ENCODE measurements at regions not wholly inside any gene's neighbourhood (a gene's known extent, or its start where the extent isn't known, plus 50 kb on each side); places are given as distances from the start of the nearest gene placed in this dataset.

DNA sequence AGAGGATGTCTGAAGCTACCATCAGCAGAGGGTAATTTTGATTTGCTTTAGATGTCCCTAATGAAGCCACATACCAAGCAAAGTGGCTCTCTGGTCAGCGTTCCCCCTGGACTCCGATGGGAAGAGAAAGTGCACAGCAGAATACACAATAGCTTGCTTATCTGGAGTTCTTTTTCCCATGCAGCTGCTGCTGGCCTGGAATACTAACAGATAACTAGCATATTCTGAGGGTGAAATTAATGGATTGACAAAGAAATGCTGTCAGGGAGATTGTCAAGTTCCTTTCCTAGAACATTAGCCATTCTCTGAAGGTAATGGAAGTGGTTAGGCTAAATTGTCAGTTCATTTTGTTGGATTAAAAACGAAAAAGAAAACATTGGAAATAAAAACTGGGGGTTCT is 391.3 kb downstream of the FLRT2 start:
- no TSS peak for BruUV-seq (replicated peaks)
- Histone ChIP-seq H3K4me1 (ENCODE audit: control insufficient read depth, insufficient read depth, low read length) (no peaks in the 10 kb centered on the region), H3K9me3 (ENCODE audit: control insufficient read depth, insufficient read depth, low read depth, low read length) (no peaks in the 10 kb centered on the region), H3K27me3 (ENCODE audit: control insufficient read depth, insufficient read depth, low read length) (no peaks in the 10 kb centered on the region), H3K27ac (ENCODE audit: low read length) (no peak overlapping the region), H3K36me3 (ENCODE audit: control insufficient read depth, insufficient read depth, low read length) (no peaks in the 10 kb centered on the region), H3K4me3 (ENCODE audit: low read depth in 2 of 2, low read length in 2 of 2) (no peak overlapping the region)
- TF ChIP-seq TCF7L2 (IDR thresholded peaks at IDR 0.05; ENCODE audit: low read depth, low read length) (no peak), REST (IDR thresholded peaks at IDR 0.05; ENCODE audit: insufficient read depth in 1 of 2, low read depth in 2 of 2, low read length in 1 of 2) (no peak), POLR2AphosphoS5 (IDR thresholded peaks at IDR 0.05; ENCODE audit: low read depth, low read length) (no peak), CTCF (IDR thresholded peaks at IDR 0.05) (no peak), SIN3A (IDR thresholded peaks at IDR 0.05; ENCODE audit: borderline replicate concordance, insufficient read depth, low read depth, low read length) (no peak)
- intact Hi-C loops (cut with micrococcal nuclease; ENCODE audit: unreplicated experiment), result no loop called here
- ChIA-PET POLR2A (no interaction called here), CTCF (no interaction called here)
- in situ Hi-C loops (cut with HindIII; ENCODE audit: low pct_unique_long_range_greater_than_20kb, low sequenced_read_pairs), result no loop called here
- no peak for DNase-seq (ENCODE audit: low read depth, low spot score)
- ATAC-seq, result no peak

GRCh38 chr14:85917716-85918115 is 387.8 kb downstream of the FLRT2 start:
- DNase-seq (ENCODE audit: low read depth, low spot score) (no peak), ATAC-seq (no peak)
- Histone ChIP-seq H3K36me3 (ENCODE audit: control insufficient read depth, insufficient read depth, low read length) (no peaks in the 10 kb centered on the region), H3K4me3 (ENCODE audit: low read depth in 2 of 2, low read length in 2 of 2) (no peak overlapping the region), H3K27me3 (ENCODE audit: control insufficient read depth, insufficient read depth, low read length) (no peaks in the 10 kb centered on the region), H3K9me3 (ENCODE audit: control insufficient read depth, insufficient read depth, low read depth, low read length) (no peaks in the 10 kb centered on the region), H3K27ac (ENCODE audit: low read length) (no peak overlapping the region), H3K4me1 (ENCODE audit: control insufficient read depth, insufficient read depth, low read length) (no peaks in the 10 kb centered on the region)
- BruUV-seq (replicated peaks), result no TSS peak
- intact Hi-C loops (cut with micrococcal nuclease; ENCODE audit: unreplicated experiment) (no loop called here), in situ Hi-C loops (cut with HindIII; ENCODE audit: low pct_unique_long_range_greater_than_20kb, low sequenced_read_pairs) (no loop called here)
- CTCF ChIA-PET, result no interaction called here
- POLR2A ChIA-PET, result no interaction called here
- TF ChIP-seq REST (IDR thresholded peaks at IDR 0.05; ENCODE audit: insufficient read depth in 1 of 2, low read depth in 2 of 2, low read length in 1 of 2) (no peak), POLR2AphosphoS5 (IDR thresholded peaks at IDR 0.05; ENCODE audit: low read depth, low read length) (no peak), SIN3A (IDR thresholded peaks at IDR 0.05; ENCODE audit: borderline replicate concordance, insufficient read depth, low read depth, low read length) (no peak), TCF7L2 (IDR thresholded peaks at IDR 0.05; ENCODE audit: low read depth, low read length) (no peak), CTCF (IDR thresholded peaks at IDR 0.05) (no peak)

Data from Panc1 (cell line).